H9 (cell line): ENCODE measurements at regions not wholly inside any gene's neighbourhood (a gene's known extent, or its start where the extent isn't known, plus 50 kb on each side); places are given as distances from the start of the nearest gene placed in this dataset.

Experiments
- DNase-seq: peaks from one replicate; pipeline ENCODE4 v3.0.0-alpha.2; 2017
- H2AFZ ChIP-seq: one replicate; pipeline ENCODE4 v1.6.1; 2013; ENCODE audit warnings: mild to moderate bottlenecking, low read length, control low read depth, moderate library complexity
- H2AK5ac ChIP-seq: 2 replicates; pipeline ENCODE4 v1.6.1; 2013; ENCODE audit warnings: low read length, control low read depth, mixed read lengths; ENCODE audit not compliant: insufficient read length
- H2BK120ac ChIP-seq: one replicate; pipeline ENCODE4 v1.6.1; 2013; ENCODE audit warnings: low read depth, mild to moderate bottlenecking, low read length, control low read depth, inconsistent platforms; ENCODE audit not compliant: poor library complexity, severe bottlenecking
- H2BK12ac ChIP-seq: 2 replicates; pipeline ENCODE4 v1.6.1; 2013; ENCODE audit warnings: low read length, control low read depth, mixed read lengths, low read depth; ENCODE audit not compliant: insufficient read length
- H2BK15ac ChIP-seq: 2 replicates; pipeline ENCODE4 v1.6.1; 2013; ENCODE audit warnings: low read depth, low read length, control low read depth
- H2BK20ac ChIP-seq: one replicate; pipeline ENCODE4 v1.6.1; 2013; ENCODE audit warnings: low read depth, mild to moderate bottlenecking, low read length, control low read depth, inconsistent platforms; ENCODE audit not compliant: poor library complexity, severe bottlenecking
- H2BK5ac ChIP-seq: 2 replicates; pipeline ENCODE4 v1.6.1; 2013; ENCODE audit warnings: low read length, control low read depth, mixed read lengths; ENCODE audit not compliant: insufficient read length
- H3K14ac ChIP-seq: 2 replicates; pipeline ENCODE4 v1.6.1; 2013; ENCODE audit warnings: low read length, control low read depth; ENCODE audit not compliant: insufficient read depth
- H3K18ac ChIP-seq: 2 replicates; pipeline ENCODE4 v1.6.1; 2013; ENCODE audit warnings: low read depth, mild to moderate bottlenecking, mixed read lengths, low read length, control low read depth; ENCODE audit not compliant: insufficient read length
- H3K23ac ChIP-seq: 2 replicates; pipeline ENCODE4 v1.6.1; 2013; ENCODE audit warnings: low read length, control low read depth, mixed read lengths, low read depth; ENCODE audit not compliant: insufficient read length
- H3K23me2 ChIP-seq: 2 replicates; pipeline ENCODE4 v1.6.1; 2013; ENCODE audit warnings: low read depth, mild to moderate bottlenecking, mixed read lengths, low read length, control low read depth; ENCODE audit not compliant: insufficient read length, poor library complexity, severe bottlenecking
- H3K27ac ChIP-seq: 2 replicates; pipeline ENCODE4 v1.5.1; 2013; ENCODE audit warnings: low read length, control low read depth, mixed read lengths, low read depth; ENCODE audit not compliant: insufficient read length
- H3K27me3 ChIP-seq: 2 replicates; pipeline ENCODE4 v1.6.1; 2013; ENCODE audit warnings: low read length, control low read depth, inconsistent platforms; ENCODE audit not compliant: insufficient read depth
- H3K4ac ChIP-seq: 2 replicates; pipeline ENCODE4 v1.6.1; 2013; ENCODE audit warnings: low read depth, mild to moderate bottlenecking, control low read depth, inconsistent platforms, low read length, moderate library complexity
- H3K4me1 ChIP-seq: 2 replicates; pipeline ENCODE4 v1.6.1; 2013; ENCODE audit warnings: low read length, control low read depth, inconsistent platforms; ENCODE audit not compliant: insufficient read depth
- H3K4me2 ChIP-seq: 2 replicates; pipeline ENCODE4 v1.6.1; 2013; ENCODE audit warnings: low read length, control low read depth, mixed read lengths; ENCODE audit not compliant: insufficient read length, insufficient read depth
- H3K56ac ChIP-seq: 2 replicates; pipeline ENCODE4 v1.6.1; 2013; ENCODE audit warnings: low read depth, mild to moderate bottlenecking, mixed read lengths, low read length, control low read depth; ENCODE audit not compliant: insufficient read length
- H3K79me1 ChIP-seq: 2 replicates; pipeline ENCODE4 v1.6.1; 2013; ENCODE audit warnings: low read depth, mild to moderate bottlenecking, moderate library complexity, low read length, control low read depth, inconsistent platforms; ENCODE audit not compliant: insufficient read depth, poor library complexity, severe bottlenecking
- H3K79me2 ChIP-seq: 2 replicates; pipeline ENCODE4 v1.6.1; 2013; ENCODE audit warnings: low read length, control low read depth, inconsistent platforms; ENCODE audit not compliant: insufficient read depth
- H3K9ac ChIP-seq: 2 replicates; pipeline ENCODE4 v1.6.1; 2013; ENCODE audit warnings: low read length, control low read depth, mixed read lengths; ENCODE audit not compliant: insufficient read length; ENCODE audit errors: extremely low read depth
- H3K9me3 ChIP-seq: one replicate; pipeline ENCODE4 v1.6.1; 2013; ENCODE audit warnings: low read depth, low read length, inconsistent platforms; ENCODE audit not compliant: control insufficient read depth
- H3T11ph ChIP-seq: one replicate; pipeline ENCODE4 v1.6.1; 2013; ENCODE audit warnings: mild to moderate bottlenecking, low read length, control low read depth, inconsistent platforms
- H4K20me1 ChIP-seq: one replicate; pipeline ENCODE4 v1.6.1; 2013; ENCODE audit not compliant: control insufficient read depth, insufficient read length, insufficient read depth
- H4K5ac ChIP-seq: 2 replicates; pipeline ENCODE4 v1.6.1; 2013; ENCODE audit warnings: low read depth, mild to moderate bottlenecking, mixed read lengths, low read length, control low read depth; ENCODE audit not compliant: insufficient read length
- H4K8ac ChIP-seq: replicated peaks from 2 replicates; pipeline ENCODE4 v1.6.1; 2013; ENCODE audit warnings: low read length, control low read depth, mixed read lengths, low read depth; ENCODE audit not compliant: insufficient read length
- H4K91ac ChIP-seq: 2 replicates; pipeline ENCODE4 v1.6.1; 2013; ENCODE audit warnings: low read depth, mild to moderate bottlenecking, moderate library complexity, mixed read lengths, low read length, control low read depth; ENCODE audit not compliant: insufficient read length
- H3K27ac Mint-ChIP-seq, 3 experiments: 2 replicates in 2 of 3; 3 replicates in 1 of 3; pipeline ENCODE4 v1.8.0; 2020 to 2021; ENCODE audit warnings: mixed read lengths in 3 of 3, mild to moderate bottlenecking in 1 of 3, moderate library complexity in 1 of 3
- H3K27me3 Mint-ChIP-seq: 2 replicates; pipeline ENCODE4 v1.8.0; 2021; ENCODE audit warnings: low read depth, mild to moderate bottlenecking, moderate library complexity, mixed read lengths
- H3K36me3 Mint-ChIP-seq, 3 experiments: 2 replicates in 2 of 3; 3 replicates in 1 of 3; pipeline ENCODE4 v1.8.0; 2020 to 2021; ENCODE audit warnings: low read depth in 3 of 3, mixed read lengths in 3 of 3; ENCODE audit not compliant: insufficient read depth in 1 of 3
- H3K4me1 Mint-ChIP-seq, 2 experiments: 2 replicates each; pipeline ENCODE4 v1.8.0; 2020; ENCODE audit warnings: mixed read lengths in 2 of 2
- H3K4me3 Mint-ChIP-seq, 2 experiments: 2 replicates in 1 of 2; 3 replicates in 1 of 2; pipeline ENCODE4 v1.8.0; 2020 to 2021; ENCODE audit warnings: mild to moderate bottlenecking in 2 of 2, mixed read lengths in 2 of 2, moderate library complexity in 1 of 2
- H3K9me3 Mint-ChIP-seq, 2 experiments: 2 replicates in 1 of 2; 3 replicates in 1 of 2; pipeline ENCODE4 v1.8.0; 2020; ENCODE audit warnings: mild to moderate bottlenecking in 2 of 2, mixed read lengths in 2 of 2, moderate library complexity in 1 of 2
- WGBS: extraction: QIAGEN DNeasy Blood & Tissue Kit; methylation state at CpG from one replicate; pipeline ENCODE4 v1.1.7; 2013; ENCODE audit warnings: missing lambda C conversion rate, low lambda C conversion rate, mixed read lengths; ENCODE audit not compliant: insufficient read length; ENCODE audit errors: extremely low coverage; 5-methylcytosine and 5-hydroxymethylcytosine counted together
- TF ChIP-seq, protein P1 (sequence below): fragments of 200-600 bp; sonication (generic); conservative IDR thresholded peaks from 3 replicates; pipeline ENCODE4 v1.8.0; 2021; ENCODE audit warnings: antibody characterized with exemption, mild to moderate bottlenecking

DNA sequence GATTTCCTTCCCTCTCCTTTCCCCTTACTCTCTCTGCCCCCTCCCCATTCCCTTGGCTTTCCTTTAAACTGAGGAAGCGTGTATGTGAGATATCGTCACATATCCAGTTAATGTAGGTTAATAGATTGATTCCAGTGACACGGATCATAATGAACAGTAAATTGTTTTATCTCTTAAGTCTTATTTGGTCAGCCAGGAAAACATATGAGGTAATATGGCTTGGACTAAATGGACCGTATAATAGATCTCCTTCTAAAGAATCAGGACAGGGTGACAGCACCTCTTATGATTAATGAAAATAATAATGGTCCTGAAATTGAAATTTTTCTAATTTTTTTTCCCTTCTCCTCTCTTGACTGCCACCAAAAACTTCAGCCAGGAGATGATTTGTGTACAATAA, 779.8 kb upstream of the NR2F2 start:
- no peaks in the 10 kb centered on the region for H3K9me3 ChIP-seq
- H2BK20ac ChIP-seq = no peak overlapping the region
- H3K27me3 Mint-ChIP-seq = no peaks in the 10 kb centered on the region
- H4K20me1 ChIP-seq = no peaks in the 10 kb centered on the region
- no peak overlapping the region for H3K27ac ChIP-seq
- no peak overlapping the region for H3K18ac ChIP-seq
- H3K4me2 ChIP-seq = no peak overlapping the region
- H2BK120ac ChIP-seq = no peak overlapping the region
- TF ChIP-seq, protein P1, sequence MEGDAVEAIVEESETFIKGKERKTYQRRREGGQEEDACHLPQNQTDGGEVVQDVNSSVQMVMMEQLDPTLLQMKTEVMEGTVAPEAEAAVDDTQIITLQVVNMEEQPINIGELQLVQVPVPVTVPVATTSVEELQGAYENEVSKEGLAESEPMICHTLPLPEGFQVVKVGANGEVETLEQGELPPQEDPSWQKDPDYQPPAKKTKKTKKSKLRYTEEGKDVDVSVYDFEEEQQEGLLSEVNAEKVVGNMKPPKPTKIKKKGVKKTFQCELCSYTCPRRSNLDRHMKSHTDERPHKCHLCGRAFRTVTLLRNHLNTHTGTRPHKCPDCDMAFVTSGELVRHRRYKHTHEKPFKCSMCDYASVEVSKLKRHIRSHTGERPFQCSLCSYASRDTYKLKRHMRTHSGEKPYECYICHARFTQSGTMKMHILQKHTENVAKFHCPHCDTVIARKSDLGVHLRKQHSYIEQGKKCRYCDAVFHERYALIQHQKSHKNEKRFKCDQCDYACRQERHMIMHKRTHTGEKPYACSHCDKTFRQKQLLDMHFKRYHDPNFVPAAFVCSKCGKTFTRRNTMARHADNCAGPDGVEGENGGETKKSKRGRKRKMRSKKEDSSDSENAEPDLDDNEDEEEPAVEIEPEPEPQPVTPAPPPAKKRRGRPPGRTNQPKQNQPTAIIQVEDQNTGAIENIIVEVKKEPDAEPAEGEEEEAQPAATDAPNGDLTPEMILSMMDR = no peak
- no peak overlapping the region for H3K56ac ChIP-seq
- H2BK15ac ChIP-seq = no peak overlapping the region
- H3K4me1 Mint-ChIP-seq = peaks cover 0 to 2% of the 10 kb centered on the region in 2 experiments; a peak in 3 of 4 replicates
- H3K14ac ChIP-seq = no peak overlapping the region
- H3K4me1 ChIP-seq = no peaks in the 10 kb centered on the region; the same call in 1 of the 2 replicates
- H2BK12ac ChIP-seq = no peak overlapping the region
- H4K91ac ChIP-seq = no peak overlapping the region
- H3K4ac ChIP-seq = no peak overlapping the region
- H2AK5ac ChIP-seq = no peak overlapping the region
- H3K27ac Mint-ChIP-seq = no peak overlapping the region
- DNase-seq = no peak
- no peak overlapping the region for H3K23ac ChIP-seq
- no peak overlapping the region for H4K8ac ChIP-seq
- H2AFZ ChIP-seq = no peak overlapping the region
- H3K79me1 ChIP-seq = no peaks in the 10 kb centered on the region
- H3K9ac ChIP-seq = no peak overlapping the region
- no peaks in the 10 kb centered on the region for H3K23me2 ChIP-seq
- no peak overlapping the region for H4K5ac ChIP-seq
- H3K79me2 ChIP-seq = no peaks in the 10 kb centered on the region
- H2BK5ac ChIP-seq = no peak overlapping the region
- no peaks in the 10 kb centered on the region for H3K27me3 ChIP-seq
- WGBS = no CpG with 5 or more reads among the region's 4 CpGs
- no peak overlapping the region for H3T11ph ChIP-seq
- H3K9me3 Mint-ChIP-seq = no peaks in the 10 kb centered on the region
- no peak overlapping the region for H3K4me3 Mint-ChIP-seq
- no peaks in the 10 kb centered on the region for H3K36me3 Mint-ChIP-seq
